ENCODE measurements at regions not wholly inside any gene's neighbourhood (a gene's known extent, or its start where the extent isn't known, plus 50 kb on each side); places are given as distances from the start of the nearest gene placed in this dataset.

DNA sequence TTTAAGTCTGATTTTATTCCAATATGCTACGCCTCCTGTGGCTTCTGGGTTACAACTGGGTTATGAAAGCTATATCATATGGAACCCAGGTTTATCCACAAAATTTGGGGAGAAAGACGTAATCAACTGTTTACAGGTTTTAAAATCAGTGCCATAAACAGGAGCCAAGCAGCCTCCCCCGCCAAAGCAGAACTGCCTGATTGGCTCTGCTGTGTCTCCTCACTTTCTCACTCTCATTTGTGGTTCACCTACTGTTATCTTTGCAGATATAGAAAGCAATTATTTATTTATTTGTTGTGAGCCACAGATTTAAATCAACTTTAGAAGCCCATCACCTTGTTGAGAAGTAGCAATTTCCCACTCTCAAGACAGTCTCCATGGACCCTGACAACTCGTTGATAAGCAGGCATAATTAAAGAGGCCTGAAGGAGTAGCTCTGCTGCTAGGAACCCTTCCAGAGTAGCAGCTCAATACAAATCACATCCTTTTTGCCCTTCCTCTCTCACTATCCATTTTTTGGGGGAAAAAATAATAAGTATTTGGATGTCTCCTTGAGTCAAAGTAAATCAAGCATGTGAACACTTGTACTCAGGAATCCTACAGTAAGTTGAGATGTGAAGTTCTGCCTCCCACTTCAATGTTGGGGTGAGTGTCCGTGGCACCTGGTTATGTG is 191.0 kb upstream of the CCDC150 start:
- in situ Hi-C loops (cut with MboI; ENCODE audit: low sequenced_read_pairs, unreplicated experiment) = no loop called here
- no peak for DNase-seq (ENCODE audit: low spot score)
- TF ChIP-seq, protein P1, sequence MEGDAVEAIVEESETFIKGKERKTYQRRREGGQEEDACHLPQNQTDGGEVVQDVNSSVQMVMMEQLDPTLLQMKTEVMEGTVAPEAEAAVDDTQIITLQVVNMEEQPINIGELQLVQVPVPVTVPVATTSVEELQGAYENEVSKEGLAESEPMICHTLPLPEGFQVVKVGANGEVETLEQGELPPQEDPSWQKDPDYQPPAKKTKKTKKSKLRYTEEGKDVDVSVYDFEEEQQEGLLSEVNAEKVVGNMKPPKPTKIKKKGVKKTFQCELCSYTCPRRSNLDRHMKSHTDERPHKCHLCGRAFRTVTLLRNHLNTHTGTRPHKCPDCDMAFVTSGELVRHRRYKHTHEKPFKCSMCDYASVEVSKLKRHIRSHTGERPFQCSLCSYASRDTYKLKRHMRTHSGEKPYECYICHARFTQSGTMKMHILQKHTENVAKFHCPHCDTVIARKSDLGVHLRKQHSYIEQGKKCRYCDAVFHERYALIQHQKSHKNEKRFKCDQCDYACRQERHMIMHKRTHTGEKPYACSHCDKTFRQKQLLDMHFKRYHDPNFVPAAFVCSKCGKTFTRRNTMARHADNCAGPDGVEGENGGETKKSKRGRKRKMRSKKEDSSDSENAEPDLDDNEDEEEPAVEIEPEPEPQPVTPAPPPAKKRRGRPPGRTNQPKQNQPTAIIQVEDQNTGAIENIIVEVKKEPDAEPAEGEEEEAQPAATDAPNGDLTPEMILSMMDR (IDR thresholded peaks at IDR 0.05; ENCODE audit: borderline replicate concordance, control extremely low read depth, extremely low read depth, insufficient read depth, missing control alignments) = no peak

DNA sequence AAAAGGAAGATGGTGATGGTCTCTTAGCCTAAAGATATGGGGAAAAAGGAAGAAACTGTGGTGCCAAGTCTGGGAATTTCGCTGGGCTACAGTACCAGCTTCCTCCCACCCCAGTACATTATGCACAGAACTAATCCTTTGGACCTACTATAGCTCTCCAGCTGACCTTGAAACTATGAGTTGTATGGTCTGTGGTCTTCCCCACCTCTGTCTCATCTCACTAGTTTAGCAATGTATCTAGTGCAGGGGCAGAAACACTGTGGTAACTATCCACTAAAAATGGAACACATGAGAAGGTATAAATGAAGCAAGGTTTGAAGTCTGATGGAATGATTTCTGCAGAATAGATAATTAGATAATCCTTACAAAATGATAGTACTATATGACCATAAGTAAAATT is 190.4 kb upstream of the CCDC150 start:
- in situ Hi-C loops (cut with MboI; ENCODE audit: low sequenced_read_pairs, unreplicated experiment) = no loop called here
- TF ChIP-seq, protein P1 (IDR thresholded peaks at IDR 0.05; ENCODE audit: borderline replicate concordance, control extremely low read depth, extremely low read depth, insufficient read depth, missing control alignments) = no peak
- DNase-seq (ENCODE audit: low spot score) = peak; percentile 32

DNA sequence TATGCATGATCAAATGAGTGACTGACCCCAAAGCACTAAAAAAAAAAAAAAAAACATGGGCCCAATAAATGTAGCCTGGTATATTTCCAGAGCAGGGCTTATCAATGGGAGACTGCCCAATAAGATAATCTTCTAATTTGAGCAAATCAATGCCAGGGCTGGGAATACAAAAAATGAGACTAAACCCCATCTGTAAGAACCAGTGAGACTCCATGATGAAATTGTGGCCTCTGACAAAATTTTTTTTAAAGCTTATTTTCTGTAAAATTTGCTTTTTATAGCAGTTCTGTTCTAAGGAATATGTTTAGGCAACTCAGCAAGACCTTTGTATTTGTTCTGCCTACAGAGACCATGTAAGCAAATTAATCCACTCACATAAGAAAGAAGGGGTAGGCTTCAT is 186.8 kb upstream of the CCDC150 start:
- TF ChIP-seq, protein P1 (IDR thresholded peaks at IDR 0.05; ENCODE audit: borderline replicate concordance, control extremely low read depth, extremely low read depth, insufficient read depth, missing control alignments) = no peak
- no peak for DNase-seq (ENCODE audit: low spot score)
- in situ Hi-C loops (cut with MboI; ENCODE audit: low sequenced_read_pairs, unreplicated experiment) = loop anchor here (25.0 kb wide), 1 partner anchor 365 kb away; no protein-coding TSS in a partner anchor

DNA sequence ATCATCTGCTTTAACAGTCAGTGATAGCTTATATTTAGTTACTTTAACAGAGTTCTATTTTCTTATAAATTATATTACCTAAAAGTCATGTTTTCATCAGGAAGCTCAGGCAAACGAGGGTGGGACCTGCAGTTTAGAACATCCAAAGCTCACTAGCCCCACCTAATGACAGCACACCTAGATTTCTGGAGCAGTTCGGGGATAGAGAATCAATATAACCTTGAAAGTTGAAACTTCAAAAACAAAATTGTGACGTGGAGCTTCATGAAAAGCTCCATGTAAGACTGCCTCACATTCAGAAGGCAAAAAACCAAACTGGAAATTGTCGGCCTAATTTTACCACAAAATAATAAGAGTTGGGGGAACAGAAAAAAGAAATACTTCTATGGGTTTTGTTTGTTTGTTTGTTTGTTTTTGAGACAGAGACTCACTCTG is 185.9 kb upstream of the CCDC150 start:
- in situ Hi-C loops (cut with MboI; ENCODE audit: low sequenced_read_pairs, unreplicated experiment) = loop anchor here (25.0 kb wide), 1 partner anchor 366 kb away; no protein-coding TSS in a partner anchor
- peak; percentile 34 for DNase-seq (ENCODE audit: low spot score)
- TF ChIP-seq, protein P1 (IDR thresholded peaks at IDR 0.05; ENCODE audit: borderline replicate concordance, control extremely low read depth, extremely low read depth, insufficient read depth, missing control alignments) = peak; percentile 70

DNA sequence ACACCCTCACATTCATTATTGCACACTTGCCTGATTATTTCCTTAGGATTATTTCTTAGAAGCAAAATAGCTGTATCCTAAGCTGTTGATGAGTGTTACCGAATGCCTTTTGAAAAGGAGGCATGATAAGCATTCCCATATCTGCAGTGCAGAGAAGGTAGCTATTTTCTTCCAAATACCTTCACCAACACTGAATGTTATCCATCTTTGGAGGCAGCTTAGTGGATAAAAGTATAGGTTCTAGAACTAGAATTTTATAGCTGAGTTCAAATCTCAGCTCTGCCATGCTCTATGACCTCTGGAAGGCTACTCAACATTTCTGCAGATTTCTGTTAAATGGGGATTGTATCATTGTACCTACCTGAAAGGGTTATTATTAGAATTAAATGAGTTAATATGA is 185.0 kb upstream of the CCDC150 start:
- TF ChIP-seq, protein P1 (IDR thresholded peaks at IDR 0.05; ENCODE audit: borderline replicate concordance, control extremely low read depth, extremely low read depth, insufficient read depth, missing control alignments) = no peak
- DNase-seq (ENCODE audit: low spot score) = no peak
- in situ Hi-C loops (cut with MboI; ENCODE audit: low sequenced_read_pairs, unreplicated experiment) = loop anchor here (25.0 kb wide), 1 partner anchor 367 kb away; no protein-coding TSS in a partner anchor

DNA sequence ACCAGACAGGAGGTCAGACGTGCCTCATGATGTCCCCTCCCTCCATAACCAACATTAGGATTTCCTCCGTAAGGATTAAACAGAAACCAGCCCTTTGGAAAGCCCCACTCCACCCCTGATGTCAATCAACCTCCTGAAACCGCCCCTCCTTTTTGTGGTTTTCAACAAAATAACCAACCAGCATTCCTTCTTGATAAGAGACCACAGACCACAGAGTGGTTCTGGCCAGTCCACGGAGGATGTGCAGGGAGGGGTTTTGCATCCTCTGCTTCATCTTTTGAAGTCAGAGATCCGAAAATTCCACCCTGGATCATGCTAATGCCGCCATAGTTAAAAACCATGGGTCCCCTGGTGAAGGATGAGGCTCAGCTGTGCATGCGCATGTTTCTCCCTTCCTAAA is 180.0 kb upstream of the CCDC150 start:
- in situ Hi-C loops (cut with MboI; ENCODE audit: low sequenced_read_pairs, unreplicated experiment) = loop anchor here (25.0 kb wide), 1 partner anchor 372 kb away; no protein-coding TSS in a partner anchor
- no peak for DNase-seq (ENCODE audit: low spot score)
- TF ChIP-seq, protein P1 (IDR thresholded peaks at IDR 0.05; ENCODE audit: borderline replicate concordance, control extremely low read depth, extremely low read depth, insufficient read depth, missing control alignments) = no peak

Measured in GM13976 (cell line).